H1 (cell line): ENCODE measurements at regions not wholly inside any gene's neighbourhood (a gene's known extent, or its start where the extent isn't known, plus 50 kb on each side); places are given as distances from the start of the nearest gene placed in this dataset.
A peak's percentile ranks its signal among the peaks of the same experiment; 100 is the strongest.

Experiments
- ASH2L ChIP-seq: fragments of 200-600, 300-600 bp; sonication (generic); IDR thresholded peaks from one replicate; pipeline ENCODE4 v1.7.1; 2017; ENCODE audit warnings: low read length
- BCL11A ChIP-seq, 2 experiments: IDR thresholded peaks; one replicate each; pipeline ENCODE4 v1.6.1; 2011; ENCODE audit warnings: low read depth in 2 of 2, low read length in 2 of 2, mild to moderate bottlenecking in 2 of 2
- CBX5 ChIP-seq: fragments of 300-800, 300-1000 bp; sonication (generic); IDR thresholded peaks from 2 replicates; pipeline ENCODE4 v1.7.1; 2016; ENCODE audit warnings: antibody characterized with exemption, low read length, low read depth
- CBX8 ChIP-seq: fragments of 300-800, 300-1000 bp; sonication (generic); IDR thresholded peaks from 2 replicates; pipeline ENCODE4 v1.7.1; 2016; ENCODE audit warnings: low read depth, low read length, borderline replicate concordance
- CEBPB ChIP-seq: IDR thresholded peaks from 2 replicates; pipeline ENCODE4 v1.6.1; 2012; ENCODE audit warnings: low read depth, low read length
- CREB1 ChIP-seq: IDR thresholded peaks from 2 replicates; pipeline ENCODE4 v1.6.1; 2012; ENCODE audit warnings: inconsistent platforms
- CTBP2 ChIP-seq: IDR thresholded peaks from 2 replicates; pipeline ENCODE4 v1.7.0; 2011; ENCODE audit warnings: borderline replicate concordance, mild to moderate bottlenecking, moderate library complexity, mixed read lengths, low read length; ENCODE audit not compliant: insufficient read depth, insufficient read length
- CTCF ChIP-seq, 3 experiments: IDR thresholded peaks; 1 replicate in 2 of 3; 2 replicates in 1 of 3; pipeline versions ENCODE4 v1.5.1 to v1.6.1; 2011; ENCODE audit warnings: low read length in 3 of 3, mild to moderate bottlenecking in 3 of 3, inconsistent platforms in 2 of 3, low read depth in 1 of 3, moderate library complexity in 1 of 3; ENCODE audit not compliant: insufficient read depth in 1 of 3; ENCODE audit errors: control extremely low read depth in 1 of 3
- EZH2 ChIP-seq: fragments of 200-600 bp; sonication (generic); IDR thresholded peaks from 2 replicates; pipeline ENCODE4 v1.7.1; 2012; ENCODE audit warnings: low read depth, mild to moderate bottlenecking, moderate library complexity, low read length, inconsistent platforms; ENCODE audit not compliant: severe bottlenecking
- FOSL1 ChIP-seq: IDR thresholded peaks from 2 replicates; pipeline ENCODE4 v1.6.1; 2011; ENCODE audit warnings: mild to moderate bottlenecking, low read depth, low read length, moderate library complexity; ENCODE audit not compliant: insufficient read depth
- GTF2F1 ChIP-seq: IDR thresholded peaks from 2 replicates; pipeline ENCODE4 v1.6.1; 2012; ENCODE audit warnings: low read depth, low read length, improper control_type of control experiment, borderline replicate concordance
- KDM4A ChIP-seq: IDR thresholded peaks from one replicate; pipeline ENCODE4 v1.7.1; 2012; ENCODE audit warnings: low read depth, mild to moderate bottlenecking, moderate library complexity, low read length, inconsistent platforms; ENCODE audit not compliant: severe bottlenecking
- KDM5A ChIP-seq: fragments of 200-600 bp; IDR thresholded peaks from 2 replicates; pipeline ENCODE4 v1.7.1; 2012; ENCODE audit warnings: mild to moderate bottlenecking, low read length, inconsistent platforms, mixed read lengths
- MAX ChIP-seq: IDR thresholded peaks from 2 replicates; pipeline ENCODE4 v1.6.1; 2012; ENCODE audit warnings: inconsistent platforms
- NRF1 ChIP-seq: IDR thresholded peaks from 2 replicates; pipeline ENCODE4 v1.6.1; 2011; ENCODE audit warnings: mild to moderate bottlenecking, low read depth, low read length, improper control_type of control experiment
- POLR2A ChIP-seq, 2 experiments: IDR thresholded peaks; 1 replicate in 1 of 2; 2 replicates in 1 of 2; pipeline ENCODE4 v1.6.1; 2011; ENCODE audit warnings: low read depth in 2 of 2, low read length in 2 of 2, mild to moderate bottlenecking in 2 of 2; ENCODE audit errors: control extremely low read depth in 1 of 2
- RBBP5 ChIP-seq: IDR thresholded peaks from 2 replicates; pipeline ENCODE4 v1.7.1; 2012; ENCODE audit warnings: low read depth, mild to moderate bottlenecking, inconsistent platforms, low read length, moderate library complexity, borderline replicate concordance
- SIRT6 ChIP-seq: IDR thresholded peaks from one replicate; pipeline ENCODE4 v1.7.1; 2012; ENCODE audit warnings: low read length, inconsistent platforms
- SP1 ChIP-seq: IDR thresholded peaks from 2 replicates; pipeline ENCODE4 v1.6.1; 2011; ENCODE audit warnings: low read depth, low read length
- SP4 ChIP-seq: IDR thresholded peaks from 2 replicates; pipeline ENCODE4 v1.6.1; 2012; ENCODE audit warnings: low read length, inconsistent platforms
- SRF ChIP-seq: IDR thresholded peaks from 2 replicates; pipeline ENCODE4 v1.6.1; 2011; ENCODE audit warnings: mild to moderate bottlenecking, low read depth, low read length, moderate library complexity
- TBP ChIP-seq: IDR thresholded peaks from 2 replicates; pipeline ENCODE4 v1.6.1; 2011; ENCODE audit warnings: low read depth, low read length, improper control_type of control experiment
- TF ChIP-seq, protein P1 (sequence below): IDR thresholded peaks from 2 replicates; pipeline ENCODE4 v1.6.1; 2012; ENCODE audit warnings: inconsistent platforms

DNA sequence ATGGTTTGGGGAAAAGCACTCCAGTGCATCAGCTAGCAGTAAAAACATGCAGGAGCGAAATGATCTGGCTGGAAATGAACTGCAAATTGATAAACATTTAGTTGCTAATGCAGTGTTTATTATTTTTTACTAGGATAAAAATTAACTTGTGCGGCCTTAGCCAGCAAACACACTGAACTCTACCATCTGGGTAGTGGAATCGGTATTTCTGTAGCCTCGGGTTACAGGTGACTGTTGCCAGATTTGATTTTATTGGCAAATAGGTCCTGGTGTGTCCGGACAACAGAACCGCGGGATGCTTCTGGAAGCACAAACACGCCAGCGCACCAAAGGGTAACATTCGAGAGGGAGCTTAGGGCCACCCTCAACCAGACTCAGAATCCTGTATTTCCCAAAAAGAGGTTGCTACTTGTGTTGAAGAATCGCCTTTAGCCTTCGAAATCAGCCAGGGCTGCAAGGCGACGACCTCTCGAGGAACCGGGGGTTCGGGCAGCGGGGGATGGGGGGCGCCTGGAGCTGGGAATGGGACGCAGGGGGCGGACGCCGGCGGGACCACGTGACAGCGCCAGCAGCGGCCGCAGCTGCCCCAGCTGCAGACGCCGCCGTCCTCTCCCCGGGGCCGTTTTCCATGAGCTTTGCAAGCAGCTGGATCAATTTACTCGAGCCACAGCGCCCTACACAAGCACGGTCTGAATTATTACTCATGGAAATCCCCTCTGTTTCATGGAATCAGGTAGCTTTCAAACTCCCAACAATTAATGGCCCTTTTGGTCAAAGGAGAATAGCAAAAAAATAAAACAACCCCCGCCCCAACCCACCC is 158.8 kb downstream of the TOMM20 start (continued):
- no peak for TF ChIP-seq SRF
- no peak for TF ChIP-seq KDM4A
- TF ChIP-seq SP1 = 0 out of 2 replicates have a peak, but pooled peaks have one; percentile 43
- TF ChIP-seq SIRT6 = no peak
- no peak for TF ChIP-seq CEBPB
- TF ChIP-seq NRF1 = no peak
- TF ChIP-seq EZH2 = no peak
- TF ChIP-seq CTCF (IDR thresholded peaks at IDR 0.05; ENCODE audit: control extremely low read depth in 1 of 3, insufficient read depth in 1 of 3, low read depth in 1 of 3, low read length in 3 of 3) = no peak
- TF ChIP-seq TBP = no peak
- TF ChIP-seq GTF2F1 = no peak
- peak; percentile 7 for TF ChIP-seq CTBP2
- TF ChIP-seq POLR2A (IDR thresholded peaks at IDR 0.05; ENCODE audit: control extremely low read depth in 1 of 2, low read depth in 2 of 2, low read length in 2 of 2) = no peak
- TF ChIP-seq CREB1 = no peak
- TF ChIP-seq KDM5A = no peak
- TF ChIP-seq ASH2L = no peak
- TF ChIP-seq RBBP5 = peak; percentile 46; the same call in 1 of the 2 replicates
- TF ChIP-seq FOSL1 = no peak
- TF ChIP-seq MAX = peak; percentile 88
- no peak for TF ChIP-seq BCL11A (IDR thresholded peaks at IDR 0.05; ENCODE audit: low read depth in 2 of 2, low read length in 2 of 2)
- TF ChIP-seq, protein P1, sequence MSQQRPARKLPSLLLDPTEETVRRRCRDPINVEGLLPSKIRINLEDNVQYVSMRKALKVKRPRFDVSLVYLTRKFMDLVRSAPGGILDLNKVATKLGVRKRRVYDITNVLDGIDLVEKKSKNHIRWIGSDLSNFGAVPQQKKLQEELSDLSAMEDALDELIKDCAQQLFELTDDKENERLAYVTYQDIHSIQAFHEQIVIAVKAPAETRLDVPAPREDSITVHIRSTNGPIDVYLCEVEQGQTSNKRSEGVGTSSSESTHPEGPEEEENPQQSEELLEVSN = peak; percentile 82
- no peak for TF ChIP-seq SP4
- no peak for TF ChIP-seq CBX5
- TF ChIP-seq CBX8 = no peak
